GM08714 (cell line): ENCODE measurements at regions not wholly inside any gene's neighbourhood (a gene's known extent, or its start where the extent isn't known, plus 50 kb on each side); places are given as distances from the start of the nearest gene placed in this dataset.
"Not testable (repeated sequence)": the region's sequence is repeated elsewhere in the genome, so short reads cannot be mapped to it uniquely, and the experiment has no call there.

ENCODE experiments used
- H3K4me3 ChIP-seq: fragments of 200-500 bp; sonication (Bioruptor generic); 2 replicates; pipeline ENCODE4 v1.5.1; 2014; ENCODE audit warnings: mild to moderate bottlenecking, low read length, inconsistent platforms
- ZNF274 ChIP-seq: IDR thresholded peaks from 2 replicates; pipeline ENCODE4 v1.6.1; 2012; ENCODE audit warnings: mild to moderate bottlenecking, low read depth, low read length

DNA sequence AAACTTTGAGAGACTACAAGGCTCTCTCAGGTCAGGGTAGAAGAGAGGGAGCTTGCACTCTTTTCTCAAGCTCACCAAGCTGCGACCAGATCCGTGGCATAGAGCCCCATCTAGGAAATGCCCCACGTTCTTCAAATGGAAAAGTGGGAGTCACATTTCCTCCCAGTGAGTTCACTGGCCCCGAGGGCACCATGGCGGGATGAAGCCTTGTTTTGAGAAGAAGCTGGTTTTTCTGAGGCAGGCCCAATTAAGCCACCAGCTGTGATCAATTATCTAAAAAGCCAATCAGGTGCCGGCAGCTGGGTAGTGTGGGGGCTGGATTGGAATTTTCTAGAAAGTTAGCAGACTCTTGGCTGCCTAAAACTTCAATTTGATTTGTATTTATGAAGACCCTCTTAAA is 101.4 kb downstream of the ZNF365 start:
- no peak for TF ChIP-seq ZNF274
- H3K4me3 ChIP-seq, result no peak overlapping the region

DNA sequence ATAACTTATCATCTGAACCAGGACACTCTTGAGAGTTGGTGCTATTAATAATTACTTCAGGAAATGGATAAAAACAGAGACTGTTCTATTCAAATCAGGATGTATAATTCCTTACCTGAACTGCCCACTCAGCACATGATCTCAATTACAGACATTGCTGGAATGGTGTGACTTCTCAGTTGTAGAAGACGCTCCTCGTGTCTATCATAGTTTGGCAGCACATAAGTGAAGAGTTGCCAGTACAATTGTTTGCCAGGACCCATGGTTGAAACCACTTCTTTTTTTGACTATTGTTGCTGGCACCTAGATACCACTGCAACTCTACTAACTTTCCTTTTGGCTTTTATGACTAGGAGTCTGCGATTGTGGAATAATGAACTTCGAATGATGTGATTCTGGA is 105.4 kb downstream of the ZNF365 start:
- H3K4me3 ChIP-seq, result no peak overlapping the region
- TF ChIP-seq ZNF274, result no peak

DNA sequence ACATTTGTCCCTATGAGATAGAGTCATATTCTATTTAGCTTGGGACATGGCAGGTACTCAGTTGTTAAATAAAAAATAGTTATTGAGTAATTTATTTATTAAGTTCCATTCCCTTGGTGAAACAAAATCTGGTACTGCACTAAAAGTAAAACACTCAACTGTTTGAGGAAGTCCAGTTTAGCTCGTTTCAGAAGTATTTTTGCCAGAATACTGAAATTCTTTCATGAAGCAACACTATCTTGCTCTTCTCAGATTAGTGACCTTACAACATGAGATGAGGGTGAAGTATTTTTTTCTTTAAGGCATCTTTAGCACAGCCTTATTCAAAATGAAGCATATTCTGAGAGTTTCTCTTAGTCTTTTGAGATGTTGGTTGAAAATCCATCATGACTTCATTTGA is 106.0 kb downstream of the ZNF365 start:
- TF ChIP-seq ZNF274, result no peak
- H3K4me3 ChIP-seq, result no peak overlapping the region

DNA sequence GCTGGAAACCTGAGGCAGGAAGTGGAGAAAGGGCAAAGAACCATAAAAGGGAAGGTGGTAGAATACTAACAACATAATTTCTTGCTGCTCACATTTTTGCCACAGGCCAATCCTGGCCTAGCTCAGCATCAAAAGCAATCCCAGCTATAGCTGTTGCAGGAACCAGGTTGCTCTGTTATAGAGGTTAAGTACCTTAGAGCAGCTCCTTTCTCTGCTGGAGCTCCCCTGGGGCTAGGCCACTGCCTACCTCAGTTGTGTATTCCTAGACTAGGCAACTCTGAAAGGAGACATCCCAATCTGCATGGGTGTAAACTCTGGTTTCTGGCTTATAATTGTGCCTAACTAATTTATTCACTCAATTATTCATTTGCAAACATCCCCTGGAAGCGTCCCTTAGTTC is 108.4 kb downstream of the ZNF365 start:
- no peak for TF ChIP-seq ZNF274
- H3K4me3 ChIP-seq, result no peak overlapping the region

DNA sequence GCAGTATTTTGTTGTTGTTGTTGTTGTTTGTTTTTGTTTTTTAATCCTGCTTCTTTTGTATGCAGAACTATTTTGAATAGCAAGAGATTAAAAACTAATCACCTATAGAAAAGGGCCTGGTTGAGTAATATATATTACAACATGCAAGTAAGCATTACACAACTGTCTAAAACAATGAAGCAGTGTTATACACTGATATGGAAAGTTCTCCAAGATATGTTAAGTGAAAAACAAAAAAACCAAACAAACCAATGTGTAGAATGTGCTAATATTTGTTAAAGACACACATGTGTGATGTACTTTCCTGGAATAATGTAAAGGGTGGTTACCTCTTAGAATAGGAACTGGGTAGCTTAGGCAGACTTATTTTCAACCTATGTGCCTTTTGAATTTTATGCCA is 117.4 kb downstream of the ZNF365 start:
- TF ChIP-seq ZNF274, result no peak

DNA sequence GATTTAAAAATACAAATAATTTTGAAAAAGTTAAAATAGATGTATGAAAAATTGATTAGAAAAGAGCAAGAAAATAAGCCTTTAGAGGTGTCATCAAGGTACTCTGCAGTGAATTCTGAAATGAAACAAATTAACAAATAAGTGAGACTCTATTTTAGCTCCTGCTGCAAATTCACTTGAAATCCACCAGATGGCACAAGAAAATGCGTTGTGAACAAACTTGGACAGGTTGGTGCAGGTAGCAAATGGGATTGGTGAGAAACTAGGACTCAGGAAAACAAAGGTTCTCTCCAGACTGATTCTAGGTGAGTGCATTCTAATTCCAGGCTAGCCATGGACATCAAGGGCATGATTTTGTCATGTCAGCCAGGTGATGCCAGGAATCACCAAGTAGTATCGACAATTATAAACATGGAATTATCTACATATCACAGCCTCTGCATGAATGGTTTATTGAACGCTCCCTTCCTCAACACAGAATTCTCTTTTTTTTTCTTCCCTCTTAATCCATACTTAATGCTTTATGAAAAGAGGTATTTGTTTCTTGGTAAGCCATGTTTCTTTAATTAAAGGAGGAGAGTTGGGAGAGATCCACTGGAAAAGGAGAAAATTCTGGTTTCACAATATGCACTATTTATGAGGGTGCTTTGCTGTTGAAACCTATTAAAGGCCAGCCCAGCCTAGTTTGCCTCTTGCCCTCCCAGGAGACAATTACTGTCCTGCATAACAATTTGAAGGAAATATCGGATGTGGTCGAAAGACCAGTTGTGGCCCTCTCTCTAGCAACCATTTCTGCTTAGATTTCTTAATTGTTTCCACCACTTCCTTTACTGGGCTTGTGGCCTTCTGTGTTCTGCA is 118.1 kb downstream of the ZNF365 start:
- H3K4me3 ChIP-seq, result no peak overlapping the region
- TF ChIP-seq ZNF274, result no peak

More for the DNA sequence above, 117.4 kb downstream of the ZNF365 start:
- no peak overlapping the region for H3K4me3 ChIP-seq

DNA sequence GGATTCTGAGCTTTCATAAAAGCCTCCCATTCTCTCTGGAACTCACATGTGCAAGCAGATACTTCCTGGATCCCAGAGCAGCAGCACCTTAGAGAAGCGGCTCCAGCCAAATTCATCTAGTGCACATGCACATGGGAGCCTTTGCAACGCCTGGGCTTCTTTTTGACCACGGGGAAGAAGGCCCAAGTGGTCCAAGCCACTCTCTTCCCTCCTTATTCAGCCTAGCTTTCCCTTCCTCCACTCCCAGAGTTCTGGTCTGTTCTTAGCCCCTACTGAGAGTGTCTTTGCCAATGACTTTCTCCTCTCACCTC is 118.7 kb downstream of the ZNF365 start:
- no peak for TF ChIP-seq ZNF274
- H3K4me3 ChIP-seq, result no peak overlapping the region

DNA sequence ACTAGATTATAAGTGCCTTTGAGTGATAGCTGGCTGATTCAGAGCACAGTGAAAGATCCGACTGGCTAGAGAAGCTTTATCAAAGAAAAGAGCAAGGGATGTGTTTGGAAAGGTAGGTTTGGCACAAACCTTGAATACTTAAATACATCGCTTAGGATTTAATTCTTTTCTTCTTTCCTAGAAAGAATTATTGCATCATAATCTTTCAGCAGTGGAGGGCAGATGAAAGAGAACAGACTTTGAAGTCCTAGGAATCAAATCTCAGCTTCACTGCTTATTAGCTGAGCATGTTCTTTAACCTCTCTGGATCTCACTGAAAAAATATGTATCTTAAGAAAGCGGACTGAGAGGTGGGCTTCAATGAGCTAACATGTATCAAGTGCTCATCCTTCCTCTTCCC is 122.8 kb downstream of the ZNF365 start:
- H3K4me3 ChIP-seq, result no peak overlapping the region
- no peak for TF ChIP-seq ZNF274

DNA sequence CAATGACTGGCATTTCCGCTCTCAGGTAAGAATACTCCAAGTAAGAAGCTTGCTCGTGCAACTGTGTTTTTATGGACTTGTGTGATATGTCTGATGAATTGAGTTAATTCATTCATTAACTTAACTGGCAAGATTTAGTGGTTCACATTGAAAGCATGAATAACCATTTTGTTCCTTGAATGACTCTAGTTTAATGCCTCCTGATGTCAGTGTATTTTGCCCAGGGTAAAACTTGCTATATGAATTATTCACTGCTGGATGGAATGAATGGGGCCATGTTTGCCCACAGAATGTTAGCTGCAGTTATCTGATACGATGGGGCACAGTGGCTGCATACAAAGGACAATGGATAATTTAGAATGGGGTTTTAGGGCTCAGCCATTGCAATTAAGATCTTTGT is 124.1 kb downstream of the ZNF365 start:
- no peak for TF ChIP-seq ZNF274

DNA sequence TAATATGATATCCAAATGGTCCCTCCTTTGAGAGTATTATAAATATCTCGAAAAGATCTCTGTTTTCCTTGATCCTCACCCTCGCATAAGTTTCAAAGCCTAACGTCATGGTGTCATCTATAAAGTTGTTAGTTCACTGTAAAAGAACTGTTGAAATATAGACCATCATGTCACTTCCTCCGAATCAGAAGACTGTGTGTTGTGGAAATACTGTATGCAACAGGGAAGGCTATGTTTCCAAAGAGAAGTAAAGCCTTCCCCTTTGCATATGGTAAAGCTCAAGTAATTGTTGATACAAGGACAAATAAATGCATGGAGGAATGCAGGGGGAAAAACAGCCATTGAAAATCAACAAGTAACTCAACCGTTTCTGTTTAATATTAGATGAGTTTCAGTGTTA is 125.9 kb downstream of the ZNF365 start:
- not testable (repeated sequence) for H3K4me3 ChIP-seq

More for the DNA sequence above, 124.1 kb downstream of the ZNF365 start:
- no peak overlapping the region for H3K4me3 ChIP-seq

DNA sequence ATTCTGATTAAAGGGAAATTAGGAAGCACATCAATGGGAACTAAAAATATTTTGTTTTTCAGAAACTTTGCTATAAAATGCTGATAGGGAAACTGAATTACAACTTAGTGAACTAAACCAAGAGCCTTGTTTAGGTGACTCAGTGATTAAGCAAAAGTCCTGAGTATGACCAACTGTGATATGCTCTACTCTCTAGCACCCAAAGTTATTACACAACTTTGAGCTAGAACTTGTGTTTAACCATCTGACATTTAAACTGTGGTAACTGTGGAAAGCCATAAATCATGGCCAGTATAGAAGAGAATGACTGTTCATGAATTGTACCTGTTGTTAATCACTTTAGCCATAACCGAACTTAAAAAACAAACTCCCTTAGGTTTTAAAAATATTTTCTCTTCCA is 127.4 kb downstream of the ZNF365 start:
- no peak overlapping the region for H3K4me3 ChIP-seq
- TF ChIP-seq ZNF274, result no peak

DNA sequence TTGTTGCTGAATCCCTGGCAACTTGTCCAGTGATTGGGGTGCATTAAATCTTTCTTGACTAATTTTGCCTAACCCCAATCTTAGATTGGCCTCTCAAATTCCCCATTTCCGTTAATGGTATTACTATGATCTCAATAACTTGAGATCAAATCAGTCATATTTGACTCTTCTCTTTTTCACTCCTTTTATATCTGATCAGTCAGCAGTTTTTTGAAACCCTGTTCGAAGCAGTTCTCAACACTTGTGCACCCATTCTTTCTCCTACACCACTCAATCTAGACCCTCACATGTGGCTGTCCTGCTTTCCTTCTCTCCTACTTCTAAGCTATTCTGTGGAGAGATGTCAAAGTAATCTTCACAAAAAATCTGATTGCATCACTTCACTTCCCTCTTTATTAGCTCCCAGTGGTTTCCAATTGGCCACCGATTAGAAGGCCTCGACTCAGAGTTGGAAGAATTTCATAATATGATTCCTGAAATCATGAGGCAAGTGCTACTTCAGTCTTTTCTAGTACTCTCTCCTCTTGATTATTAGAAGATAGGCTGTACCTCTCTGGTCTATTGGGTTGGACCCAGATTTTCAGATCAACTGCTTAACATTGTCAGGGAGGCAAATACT is 128.9 kb downstream of the ZNF365 start:
- TF ChIP-seq ZNF274, result no peak
- H3K4me3 ChIP-seq, result no peak overlapping the region

DNA sequence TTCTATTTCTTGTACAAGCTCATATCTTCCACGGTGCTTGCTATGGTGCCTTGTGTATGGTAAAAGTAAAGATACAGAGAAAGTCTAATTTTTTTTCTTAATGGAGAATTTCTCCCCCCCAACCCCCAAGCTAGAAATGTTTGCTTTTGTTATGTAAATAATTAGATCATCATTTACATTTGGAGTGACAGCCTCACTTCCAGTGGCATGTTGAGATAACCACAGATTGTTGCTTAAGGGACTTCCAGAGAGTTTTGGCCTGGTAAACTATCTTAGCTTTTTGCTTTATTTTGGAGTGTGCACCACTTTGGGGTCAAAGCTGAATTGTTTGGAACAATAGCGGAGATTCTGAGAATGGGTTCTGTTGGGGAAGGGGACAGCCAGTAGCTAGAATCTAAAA is 129.7 kb downstream of the ZNF365 start:
- TF ChIP-seq ZNF274, result no peak
- H3K4me3 ChIP-seq, result no peak overlapping the region

DNA sequence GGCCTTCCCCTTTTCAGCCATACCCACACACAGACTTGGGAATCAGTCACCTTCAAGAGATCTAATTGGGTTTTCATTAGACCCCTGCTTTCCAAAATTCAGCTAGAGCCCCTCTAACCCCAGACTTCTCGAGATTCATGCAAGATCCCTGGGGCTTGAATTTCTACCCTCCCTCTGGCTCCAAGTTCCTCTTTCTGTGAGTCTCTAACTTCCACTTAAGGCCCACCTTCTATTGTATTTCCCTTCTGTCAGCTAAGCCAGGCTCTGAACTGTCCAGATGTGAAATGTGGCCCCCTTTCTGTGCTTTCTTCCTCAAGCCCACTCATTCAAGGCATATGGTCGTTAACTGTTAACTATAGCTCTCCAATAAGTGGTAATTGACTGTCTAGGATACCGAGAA is 132.2 kb downstream of the ZNF365 start:
- no peak overlapping the region for H3K4me3 ChIP-seq
- TF ChIP-seq ZNF274, result no peak

DNA sequence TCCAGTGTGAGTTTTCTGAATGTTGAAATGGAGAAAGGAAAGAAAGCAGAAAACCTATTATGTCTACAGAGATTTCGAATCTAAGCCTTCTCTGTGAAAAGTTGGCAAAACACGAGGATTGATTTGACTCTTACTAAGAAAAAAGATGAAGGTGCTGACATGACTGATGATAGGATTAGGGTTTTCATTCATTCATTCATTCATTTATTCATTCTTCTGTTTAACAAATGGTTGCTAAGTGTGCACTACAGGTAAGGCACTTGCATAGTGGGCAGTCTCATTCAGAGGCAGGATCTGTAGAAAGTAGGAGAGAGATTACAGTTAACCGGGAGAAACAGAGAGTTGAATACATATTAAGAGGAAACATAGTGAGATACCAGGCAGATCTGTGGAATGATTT is 137.1 kb downstream of the ZNF365 start:
- TF ChIP-seq ZNF274, result no peak
- H3K4me3 ChIP-seq, result no peak overlapping the region

DNA sequence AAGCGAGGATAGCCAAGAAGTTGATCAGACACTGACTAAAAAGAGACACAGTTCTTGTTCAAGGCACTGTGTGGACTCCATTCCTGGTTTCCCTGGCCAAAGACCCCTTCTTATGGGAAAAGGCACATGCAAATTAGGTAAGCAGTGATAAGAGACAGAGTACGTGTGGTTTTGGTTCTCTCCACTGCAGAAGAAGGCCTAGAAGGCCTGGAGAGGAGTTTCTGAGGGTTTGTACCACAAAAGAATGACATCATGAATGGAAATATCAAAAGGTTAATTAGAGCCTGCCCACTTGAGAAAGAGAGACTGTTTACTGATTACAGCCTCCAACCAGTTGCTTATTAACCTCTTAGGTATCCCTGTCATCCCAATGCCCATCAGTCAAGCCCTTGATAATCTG is 137.5 kb downstream of the ZNF365 start:
- no peak overlapping the region for H3K4me3 ChIP-seq
- TF ChIP-seq ZNF274, result no peak
